GM12878 (cell line): ENCODE measurements at regions not wholly inside any gene's neighbourhood (a gene's known extent, or its start where the extent isn't known, plus 50 kb on each side); places are given as distances from the start of the nearest gene placed in this dataset.

Experiments
- ATAC-seq: fragments of 200-7000 bp; cut with Tn5 transposase; 3 replicates; pipeline ENCODE4 v1.9.1; 2020; ENCODE audit warnings: mild to moderate bottlenecking, moderate library complexity
- BruUV-seq: library from RNA; stranded (reverse); fragments of 400-500 nt; replicated peaks from 2 replicates; lab custom pipeline; 2021; lab: Mats Ljungman, UMichigan
- CTCF ChIA-PET: fragments of 300-600 bp; sonication (Branson Sonifier 250); formaldehyde crosslinking; extraction: SDS; loops from one replicate; lab custom pipeline; 2021; ENCODE audit warnings: inconsistent platforms; lab: Yijun Ruan, JAX
- POLR2A ChIA-PET: fragments of 350-600 bp; formaldehyde crosslinking; extraction: SDS; loops from one replicate; lab custom pipeline; 2021; ENCODE audit warnings: inconsistent platforms; lab: Charles Lee
- RAD21 ChIA-PET: fragments of 300-600 bp; sonication (Branson Sonifier 250); formaldehyde crosslinking; loops from one replicate; lab custom pipeline; 2023; ENCODE audit warnings: antibody characterized with exemption; ENCODE audit not compliant: unreplicated experiment; lab: Charles Lee
- SMC1A ChIA-PET: fragments of 300-600 bp; sonication (Branson Sonifier 250); formaldehyde crosslinking; loops from one replicate; lab custom pipeline; 2023; ENCODE audit not compliant: unreplicated experiment, uncharacterized antibody; lab: Charles Lee
- DNase-seq: peaks from one replicate; pipeline ENCODE4 v3.0.0-alpha.2; 2011; ENCODE audit warnings: low read depth, low spot score
- FAIRE-seq: peaks from 3 replicates; lab custom pipeline; 2011; peaks lifted over from hg19 to GRCh38; lab: Jason Lieb, UNC
- H2AFZ ChIP-seq: 2 replicates; pipeline ENCODE4 v1.6.0; 2011; ENCODE audit warnings: low read depth, low read length, control low read depth; ENCODE audit not compliant: control insufficient read depth
- H3K27ac ChIP-seq: 2 replicates; pipeline ENCODE4 v1.5.1; 2011; ENCODE audit warnings: control low read depth; ENCODE audit not compliant: control insufficient read depth, insufficient read depth
- H3K27me3 ChIP-seq, 2 experiments: replicated peaks in 1 of 2; 2 replicates each; pipeline versions ENCODE4 v1.6.0 to v1.6.1; 2011; ENCODE audit warnings: low read length in 1 of 2; ENCODE audit not compliant: control insufficient read depth in 2 of 2, insufficient read depth in 2 of 2
- H3K36me3 ChIP-seq, 2 experiments: 2 replicates each; pipeline ENCODE4 v1.5.1; 2011; ENCODE audit warnings: low read length in 1 of 2; ENCODE audit not compliant: control insufficient read depth in 2 of 2, insufficient read depth in 2 of 2
- H3K4me1 ChIP-seq: 2 replicates; pipeline ENCODE4 v1.6.1; 2011; ENCODE audit warnings: mild to moderate bottlenecking, low read length, moderate library complexity, mixed read lengths; ENCODE audit not compliant: control insufficient read depth, insufficient read depth
- H3K4me2 ChIP-seq: 2 replicates; pipeline ENCODE4 v1.6.0; 2011; ENCODE audit warnings: control low read depth; ENCODE audit not compliant: control insufficient read depth, insufficient read depth
- H3K4me3 ChIP-seq: fragments of 200-600 bp; sonication (generic); 2 replicates; pipeline ENCODE4 v1.5.1; 2016
- H3K79me2 ChIP-seq: 2 replicates; pipeline ENCODE4 v1.6.0; 2011; ENCODE audit warnings: low read length; ENCODE audit not compliant: control insufficient read depth, insufficient read depth
- H3K9ac ChIP-seq: 2 replicates; pipeline ENCODE4 v1.8.0; 2011; ENCODE audit warnings: low read length, control low read depth, mixed read lengths; ENCODE audit not compliant: control insufficient read depth, insufficient read depth
- H3K9me3 ChIP-seq: replicated peaks from 3 replicates; pipeline ENCODE4 v1.5.1; 2011; ENCODE audit warnings: mild to moderate bottlenecking, low read length; ENCODE audit not compliant: control insufficient read depth, insufficient read depth
- H4K20me1 ChIP-seq: 2 replicates; pipeline ENCODE4 v1.6.0; 2011; ENCODE audit not compliant: control insufficient read depth, insufficient read depth
- CEBPZ ChIP-seq: fragments of 150-350 bp; IDR thresholded peaks from 2 replicates; pipeline ENCODE4 v1.6.1; 2016; ENCODE audit warnings: low read depth, low read length
- HDGF ChIP-seq: fragments of 450-650 bp; IDR thresholded peaks from 2 replicates; pipeline ENCODE4 v1.6.1; 2016; ENCODE audit warnings: antibody characterized with exemption
- MEF2B ChIP-seq: fragments of 450-650 bp; IDR thresholded peaks from 2 replicates; pipeline ENCODE4 v1.6.1; 2018; ENCODE audit warnings: mild to moderate bottlenecking, moderate library complexity; ENCODE audit not compliant: partially characterized antibody, poor library complexity, severe bottlenecking
- POLR2A ChIP-seq: IDR thresholded peaks from 2 replicates; pipeline ENCODE4 v1.6.1; 2011; ENCODE audit warnings: low read depth, mild to moderate bottlenecking, low read length
- WRNIP1 ChIP-seq: IDR thresholded peaks from 2 replicates; pipeline ENCODE4 v1.6.1; 2011; ENCODE audit warnings: low read depth, low read length, improper control_type of control experiment, borderline replicate concordance
- ZSCAN29 ChIP-seq: fragments of 450-650 bp; IDR thresholded peaks from 2 replicates; pipeline ENCODE4 v1.6.1; 2017; ENCODE audit warnings: mild to moderate bottlenecking, moderate library complexity
- WGBS: methylation state at CpG from one replicate; pipeline ENCODE4 v1.1.6; 2016; ENCODE audit warnings: low lambda C conversion rate; ENCODE audit not compliant: insufficient replicate concordance, insufficient coverage; ENCODE audit errors: missing lambda C conversion rate; 5-methylcytosine and 5-hydroxymethylcytosine counted together
- in situ Hi-C: fragments of 300-500 bp; cut with MboI; formaldehyde crosslinking; loops from 9 replicates; pipeline ENCODE4 v1.14.3; 2018; ENCODE audit warnings: mixed read lengths
- intact Hi-C: fragments of 100-400 bp; cut with micrococcal nuclease; formaldehyde crosslinking; loops from one replicate; pipeline ENCODE4 v1.14.2; 2022; ENCODE audit not compliant: unreplicated experiment

- Histone ChIP-seq H2AFZ (no peak overlapping the region), H3K79me2 (no peaks in the 10 kb centered on the region), H3K9me3 (no peaks in the 10 kb centered on the region), H3K27ac (no peak overlapping the region), H3K4me2 (no peak overlapping the region), H3K4me3 (no peak overlapping the region), H3K27me3 (no peaks in the 10 kb centered on the region), H4K20me1 (no peaks in the 10 kb centered on the region), H3K4me1 (peaks cover 24% of the 10 kb centered on the region), H3K36me3 (no peaks in the 10 kb centered on the region), H3K9ac (no peak overlapping the region)
- FAIRE-seq, result no peak
- RAD21 ChIA-PET, result interaction anchor here (0.7 to 1.2 kb wide), 3 partner anchors 12 to 98 kb away, joined by 3 to 4 read pairs (median 4); partner anchors contain the start of gene MBNL2
- BruUV-seq, result no TSS peak
- CTCF ChIA-PET, result interaction anchor here (0.6 to 3.1 kb wide), 5 partner anchors 15 to 1725 kb away, joined by 3 to 13 read pairs (median 3); partner anchors contain the start of gene MBNL2
- intact Hi-C loops, result no loop called here
- POLR2A ChIA-PET, result no interaction called here
- TF ChIP-seq HDGF (no peak), MEF2B (no peak), ZSCAN29 (no peak), CEBPZ (no peak), WRNIP1 (no peak), POLR2A (no peak)
- no peak for DNase-seq
- ATAC-seq, result no peak
- SMC1A ChIA-PET, result interaction anchor here (1.7 to 1.9 kb wide), 2 partner anchors 15 to 100 kb away, joined by 5 to 8 read pairs; no protein-coding TSS in a partner anchor
- in situ Hi-C loops, result no loop called here
- WGBS, result 91% methylated on average over 3 of the region's 4 CpGs
Observed at GRCh38 chr13:97124206-97124605, 97.9 kb upstream of the MBNL2 start.
